GM12891 (cell line): ENCODE measurements at regions not wholly inside any gene's neighbourhood (a gene's known extent, or its start where the extent isn't known, plus 50 kb on each side); places are given as distances from the start of the nearest gene placed in this dataset.

ENCODE experiments used
- POLR2A ChIP-seq: IDR thresholded peaks from 2 replicates; pipeline ENCODE4 v1.6.1; 2011; ENCODE audit warnings: low read depth, low read length, control low read depth
- POLR2AphosphoS5 ChIP-seq: IDR thresholded peaks from 2 replicates; pipeline ENCODE4 v1.6.1; 2011; ENCODE audit warnings: low read depth, low read length, control low read depth
- TAF1 ChIP-seq: IDR thresholded peaks from 2 replicates; pipeline ENCODE4 v1.6.1; 2011; ENCODE audit warnings: low read depth, low read length, control low read depth

- no peak for TF ChIP-seq POLR2AphosphoS5
- no peak for TF ChIP-seq POLR2A
- no peak for TF ChIP-seq TAF1
These were observed 326.8 kb downstream of the ALG10 start for GRCh38 chr12:34348836-34349672.
